H1 (cell line): ENCODE measurements at regions not wholly inside any gene's neighbourhood (a gene's known extent, or its start where the extent isn't known, plus 50 kb on each side); places are given as distances from the start of the nearest gene placed in this dataset.

Experiments
- CTCF ChIA-PET: fragments of 300-600 bp; sonication (Branson Sonifier 250); formaldehyde crosslinking; loops from one replicate; lab custom pipeline; 2021; ENCODE audit not compliant: partially characterized antibody; lab: Charles Lee
- POLR2A ChIA-PET: fragments of 300-600 bp; sonication (Branson Sonifier 250); formaldehyde crosslinking; loops from one replicate; lab custom pipeline; 2021; ENCODE audit warnings: inconsistent platforms; ENCODE audit not compliant: partially characterized antibody; lab: Charles Lee
- DNase-seq, 2 experiments: peaks; one replicate each; pipeline versions ENCODE4 v3.0.0 to v3.0.0-alpha.2; 2010 to 2022; ENCODE audit warnings: low spot score in 2 of 2, low read depth in 1 of 2, mixed read lengths in 1 of 2
- FAIRE-seq: peaks from 2 replicates; lab custom pipeline; 2011; peaks lifted over from hg19 to GRCh38; lab: Jason Lieb, UNC
- H2AFZ ChIP-seq: 2 replicates; pipeline ENCODE4 v1.8.1; 2012; ENCODE audit warnings: low read length, inconsistent platforms
- H2AK5ac ChIP-seq: 2 replicates; pipeline ENCODE4 v1.6.1; 2013; ENCODE audit warnings: low read depth, low read length
- H2BK120ac ChIP-seq: replicated peaks from 2 replicates; pipeline ENCODE3; 2013; ENCODE audit warnings: low read depth, low read length, inconsistent platforms
- H2BK12ac ChIP-seq: 2 replicates; pipeline ENCODE4 v1.6.1; 2013; ENCODE audit warnings: low read depth, low read length
- H2BK15ac ChIP-seq: 2 replicates; pipeline ENCODE4 v1.6.1; 2013; ENCODE audit warnings: low read length
- H2BK20ac ChIP-seq: 2 replicates; pipeline ENCODE4 v1.6.1; 2013; ENCODE audit warnings: low read length
- H2BK5ac ChIP-seq: 2 replicates; pipeline ENCODE4 v1.6.1; 2013; ENCODE audit warnings: low read depth, low read length
- H3K14ac ChIP-seq: 2 replicates; pipeline ENCODE4 v1.6.1; 2013; ENCODE audit warnings: inconsistent platforms; ENCODE audit not compliant: insufficient read length
- H3K18ac ChIP-seq: 2 replicates; pipeline ENCODE4 v1.6.1; 2013; ENCODE audit warnings: low read length; ENCODE audit errors: extremely low read depth
- H3K23ac ChIP-seq: 2 replicates; pipeline ENCODE4 v1.6.1; 2013; ENCODE audit warnings: inconsistent platforms; ENCODE audit not compliant: insufficient read length
- H3K23me2 ChIP-seq: 2 replicates; pipeline ENCODE4 v1.6.1; 2013; ENCODE audit warnings: low read depth, low read length
- H3K27ac ChIP-seq: 2 replicates; pipeline ENCODE4 v1.6.1; 2011; ENCODE audit warnings: low read depth, low read length, inconsistent platforms
- H3K27me3 ChIP-seq, 4 experiments: replicated peaks in 1 of 4; 1 replicate in 1 of 4; 2 replicates in 3 of 4; pipeline versions ENCODE4 v1.6.1 to v1.8.1; 2011 to 2013; ENCODE audit warnings: low read length in 3 of 4, mild to moderate bottlenecking in 3 of 4, inconsistent platforms in 2 of 4, mixed read lengths in 2 of 4, moderate library complexity in 1 of 4; ENCODE audit not compliant: control insufficient read depth in 3 of 4, insufficient read depth in 3 of 4; ENCODE audit errors: extremely low read depth in 1 of 4
- H3K36me3 ChIP-seq, 4 experiments: 2 replicates each; pipeline versions ENCODE4 v1.6.1 to v1.8.1; 2011 to 2013; ENCODE audit warnings: mild to moderate bottlenecking in 4 of 4, low read length in 3 of 4, moderate library complexity in 2 of 4, control low read depth in 1 of 4, inconsistent platforms in 1 of 4; ENCODE audit not compliant: insufficient read depth in 4 of 4, control insufficient read depth in 2 of 4
- H3K4ac ChIP-seq: replicated peaks from 2 replicates; pipeline ENCODE3; 2013; ENCODE audit warnings: low read length, low read depth, mixed read lengths, inconsistent platforms; ENCODE audit not compliant: insufficient read length
- H3K4me1 ChIP-seq, 4 experiments: replicated peaks in 1 of 4; 1 replicate in 1 of 4; 2 replicates in 3 of 4; pipeline versions ENCODE4 v1.6.1 to v1.8.1; 2011 to 2013; ENCODE audit warnings: low read length in 3 of 4, inconsistent platforms in 2 of 4, mixed read lengths in 1 of 4; ENCODE audit not compliant: insufficient read depth in 4 of 4, control insufficient read depth in 3 of 4
- H3K4me2 ChIP-seq, 2 experiments: 2 replicates each; pipeline versions ENCODE4 v1.6.1 to v1.8.1; 2011 to 2013; ENCODE audit warnings: low read depth in 2 of 2, low read length in 2 of 2, control low read depth in 1 of 2, inconsistent platforms in 1 of 2, mild to moderate bottlenecking in 1 of 2; ENCODE audit not compliant: insufficient read depth in 1 of 2
- H3K4me3 ChIP-seq, 4 experiments: fragments of 200-600, 300-600 bp in 1 of 4; sonication (generic), shearing (Covaris generic), sonication (Bioruptor Twin) in 1 of 4; 2 replicates each; pipeline versions ENCODE4 v1.5.1 to v1.8.1; 2011 to 2016; ENCODE audit warnings: low read length in 4 of 4, low read depth in 3 of 4, control low read depth in 2 of 4, inconsistent platforms in 2 of 4, mild to moderate bottlenecking in 2 of 4, mixed read lengths in 1 of 4, moderate library complexity in 1 of 4; ENCODE audit not compliant: insufficient read depth in 2 of 4; ENCODE audit errors: extremely low read depth in 1 of 4
- H3K56ac ChIP-seq: replicated peaks from 2 replicates; pipeline ENCODE3; 2013; ENCODE audit warnings: low read depth, mild to moderate bottlenecking, mixed read lengths, low read length, inconsistent platforms; ENCODE audit not compliant: insufficient read length
- H3K79me1 ChIP-seq: 2 replicates; pipeline ENCODE4 v1.6.1; 2013; ENCODE audit warnings: low read depth, low read length, control low read depth
- H3K79me2 ChIP-seq, 2 experiments: 2 replicates each; pipeline versions ENCODE4 v1.6.1 to v1.8.1; 2012 to 2013; ENCODE audit warnings: low read length in 2 of 2, mild to moderate bottlenecking in 2 of 2, inconsistent platforms in 1 of 2; ENCODE audit not compliant: insufficient read depth in 2 of 2, control insufficient read depth in 1 of 2
- H3K9ac ChIP-seq, 4 experiments: replicated peaks in 1 of 4; 1 replicate in 1 of 4; 2 replicates in 3 of 4; pipeline versions ENCODE4 v1.6.1 to v1.8.1; 2011 to 2013; ENCODE audit warnings: low read depth in 3 of 4, low read length in 3 of 4, control low read depth in 2 of 4, mild to moderate bottlenecking in 2 of 4, moderate library complexity in 2 of 4, inconsistent platforms in 1 of 4; ENCODE audit errors: extremely low read depth in 1 of 4
- H3K9me3 ChIP-seq, 2 experiments: 2 replicates each; pipeline versions ENCODE4 v1.6.1 to v1.8.1; 2012 to 2013; ENCODE audit warnings: mild to moderate bottlenecking in 2 of 2, moderate library complexity in 2 of 2, control low read depth in 1 of 2, inconsistent platforms in 1 of 2, low read depth in 1 of 2, low read length in 1 of 2, mixed read lengths in 1 of 2; ENCODE audit not compliant: insufficient read depth in 2 of 2
- H4K20me1 ChIP-seq, 2 experiments: replicated peaks in 1 of 2; 2 replicates each; pipeline versions ENCODE3 to v1.8.1; 2011 to 2013; ENCODE audit warnings: inconsistent platforms in 2 of 2, low read length in 2 of 2, mild to moderate bottlenecking in 1 of 2; ENCODE audit not compliant: insufficient read depth in 2 of 2, control insufficient read depth in 1 of 2
- H4K5ac ChIP-seq: 2 replicates; pipeline ENCODE4 v1.6.1; 2013; ENCODE audit warnings: low read length, low read depth, mixed read lengths, inconsistent platforms; ENCODE audit not compliant: insufficient read length
- H4K8ac ChIP-seq: 2 replicates; pipeline ENCODE4 v1.8.0; 2013; ENCODE audit warnings: mild to moderate bottlenecking, moderate library complexity, low read length, inconsistent platforms; ENCODE audit not compliant: insufficient read depth; ENCODE audit errors: extremely low read depth
- H4K91ac ChIP-seq: replicated peaks from 2 replicates; pipeline ENCODE3; 2013; ENCODE audit warnings: low read length, mixed read lengths, inconsistent platforms; ENCODE audit not compliant: insufficient read length
- BACH1 ChIP-seq: IDR thresholded peaks from 2 replicates; pipeline ENCODE4 v1.6.1; 2012; ENCODE audit warnings: low read length, improper control_type of control experiment
- MAFK ChIP-seq: IDR thresholded peaks from 2 replicates; pipeline ENCODE4 v1.6.1; 2012; ENCODE audit warnings: low read depth, mild to moderate bottlenecking, improper control_type of control experiment, low read length
- SIRT6 ChIP-seq: IDR thresholded peaks from one replicate; pipeline ENCODE4 v1.7.1; 2012; ENCODE audit warnings: low read length, inconsistent platforms
- WGBS, 2 experiments: shearing (Covaris generic) in 1 of 2; methylation state at CpG; one replicate each; pipeline versions ENCODE4 v1.1.6 to v1.1.7; 2013 to 2015; ENCODE audit warnings: low lambda C conversion rate in 2 of 2, mixed read lengths in 2 of 2, inconsistent platforms in 1 of 2, low coverage in 1 of 2, missing lambda C conversion rate in 1 of 2; ENCODE audit not compliant: insufficient replicate concordance in 2 of 2, insufficient coverage in 1 of 2, insufficient read length in 1 of 2; ENCODE audit errors: extremely low coverage in 1 of 2, missing lambda C conversion rate in 1 of 2; 5-methylcytosine and 5-hydroxymethylcytosine counted together

- H2BK5ac ChIP-seq: no peak overlapping the region
- ChIA-PET POLR2A (no interaction called here), CTCF (no interaction called here)
- H3K27ac ChIP-seq: no peak overlapping the region
- H3K23ac ChIP-seq: no peak overlapping the region
- H4K8ac ChIP-seq: no peak overlapping the region
- no peak overlapping the region for H3K4me3 ChIP-seq
- 0 out of 7 replicates have a peak, but pooled peaks cover 0 to 2% (median 1%) of the 10 kb centered on the region in 4 experiments for H3K4me1 ChIP-seq
- no peaks in the 10 kb centered on the region for H3K9me3 ChIP-seq
- H3K36me3 ChIP-seq: no peaks in the 10 kb centered on the region
- no peak overlapping the region for H2BK12ac ChIP-seq
- no peaks in the 10 kb centered on the region for H4K20me1 ChIP-seq
- no peak overlapping the region for H3K18ac ChIP-seq
- no peaks in the 10 kb centered on the region for H3K79me2 ChIP-seq
- H3K27me3 ChIP-seq: no peaks in the 10 kb centered on the region
- no peak overlapping the region for H3K4ac ChIP-seq
- H3K79me1 ChIP-seq: no peaks in the 10 kb centered on the region
- TF ChIP-seq SIRT6: no peak
- no peak for TF ChIP-seq BACH1
- TF ChIP-seq MAFK: 0 out of 2 replicates have a peak, but pooled peaks have one; percentile 15
- H2AK5ac ChIP-seq: no peak overlapping the region
- H4K91ac ChIP-seq: no peak overlapping the region
- no peak overlapping the region for H3K9ac ChIP-seq
- H4K5ac ChIP-seq: no peak overlapping the region
- H2BK20ac ChIP-seq: no peak overlapping the region
- no peak overlapping the region for H2AFZ ChIP-seq
- H3K23me2 ChIP-seq: no peaks in the 10 kb centered on the region; the same call in 1 of the 2 replicates
- no peak overlapping the region for H3K14ac ChIP-seq
- H3K4me2 ChIP-seq: no peak overlapping the region
- no peak overlapping the region for H2BK120ac ChIP-seq
- H3K56ac ChIP-seq: no peak overlapping the region
- FAIRE-seq (no peak), DNase-seq (no peak)
- WGBS, 2 experiments: 91% methylated on average over 4 of the region's 4 CpGs; no CpG with 5 or more reads in 1 of the 2 experiments
- no peak overlapping the region for H2BK15ac ChIP-seq
These were observed 130.5 kb upstream of the MROH9 start for GRCh38 chr1:170804879-170805278.
